ENCODE measurements at regions not wholly inside any gene's neighbourhood (a gene's known extent, or its start where the extent isn't known, plus 50 kb on each side); places are given as distances from the start of the nearest gene placed in this dataset.

DNA sequence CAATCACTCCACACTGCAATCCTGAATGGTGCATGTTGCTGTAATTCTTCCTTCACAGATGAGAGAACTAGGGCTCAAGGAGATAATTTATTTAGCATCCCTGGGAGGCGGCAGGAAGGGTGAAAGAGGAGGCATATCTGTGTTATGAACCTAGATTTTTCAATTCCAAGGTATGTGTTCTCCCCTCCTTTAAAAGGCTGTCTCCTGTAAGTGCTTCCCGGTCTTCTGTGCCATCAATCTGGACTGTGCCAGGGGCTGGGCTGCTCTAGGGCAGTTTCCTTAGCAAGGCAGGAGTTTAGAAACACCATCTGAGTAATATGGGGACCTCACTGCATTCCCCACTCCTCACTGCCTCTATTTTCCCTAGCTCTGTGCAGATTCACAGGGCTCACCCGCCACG lies 185.0 kb downstream of the RFC3 start:
- no peak for DNase-seq (ENCODE audit: low spot score)

DNA sequence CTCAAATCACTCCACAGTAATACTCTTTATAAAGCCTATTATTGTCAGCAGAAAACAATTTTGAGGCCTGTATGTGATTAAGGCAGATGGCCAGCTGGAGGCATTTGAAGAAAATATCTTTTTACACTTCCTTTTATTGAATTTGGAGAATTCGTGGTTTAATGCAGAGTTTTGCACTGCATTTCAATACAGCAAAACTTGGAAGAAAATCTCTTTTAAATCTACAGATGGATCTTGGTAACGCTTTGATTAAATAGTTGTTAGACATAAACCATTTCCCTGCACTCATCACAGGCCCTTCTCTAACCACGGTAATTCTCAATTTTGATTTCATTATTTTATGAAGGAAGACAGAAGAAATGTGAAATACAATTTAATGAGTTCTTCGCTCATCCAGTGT lies 185.7 kb downstream of the RFC3 start:
- DNase-seq (ENCODE audit: low spot score): no peak

DNA sequence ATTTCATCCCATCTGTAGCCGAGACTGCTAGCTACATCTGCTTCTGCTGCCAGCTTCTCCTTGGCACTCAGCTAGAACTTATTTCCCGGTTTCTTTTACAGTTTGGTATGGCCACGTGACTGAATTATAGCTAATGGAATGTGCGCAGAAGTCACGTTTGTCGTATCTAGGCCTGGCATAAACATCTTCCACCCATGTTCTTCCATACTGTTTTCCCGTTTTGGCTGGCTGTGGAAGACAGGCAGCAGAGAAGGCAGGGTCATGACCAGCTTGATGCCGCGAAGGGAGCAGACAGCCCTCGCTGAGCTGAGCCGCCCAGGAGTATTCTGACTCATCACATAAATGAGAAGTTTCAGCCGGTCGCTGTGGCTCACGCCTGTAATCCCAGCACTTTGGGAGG lies 186.7 kb downstream of the RFC3 start:
- DNase-seq (ENCODE audit: low spot score): no peak

DNA sequence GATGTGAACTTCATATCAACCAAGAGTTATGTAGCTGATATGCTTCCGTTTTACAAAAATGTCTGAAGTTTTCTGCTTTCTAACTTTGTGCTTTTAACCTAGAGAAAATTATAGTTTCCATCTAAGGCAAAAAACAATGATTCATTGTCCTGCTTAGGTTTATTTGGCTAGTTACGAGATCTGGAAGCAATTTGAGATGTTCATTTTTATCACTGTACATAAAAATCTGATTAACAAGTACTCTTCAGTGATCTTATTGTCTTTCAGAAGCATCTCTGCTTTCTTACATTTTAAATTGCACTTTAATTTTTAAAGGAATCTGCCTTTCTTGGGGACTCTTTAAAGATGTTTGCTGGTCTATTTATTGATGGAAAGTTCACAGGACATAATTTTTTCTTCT lies 188.1 kb downstream of the RFC3 start:
- no peak for DNase-seq (ENCODE audit: low spot score)

DNA sequence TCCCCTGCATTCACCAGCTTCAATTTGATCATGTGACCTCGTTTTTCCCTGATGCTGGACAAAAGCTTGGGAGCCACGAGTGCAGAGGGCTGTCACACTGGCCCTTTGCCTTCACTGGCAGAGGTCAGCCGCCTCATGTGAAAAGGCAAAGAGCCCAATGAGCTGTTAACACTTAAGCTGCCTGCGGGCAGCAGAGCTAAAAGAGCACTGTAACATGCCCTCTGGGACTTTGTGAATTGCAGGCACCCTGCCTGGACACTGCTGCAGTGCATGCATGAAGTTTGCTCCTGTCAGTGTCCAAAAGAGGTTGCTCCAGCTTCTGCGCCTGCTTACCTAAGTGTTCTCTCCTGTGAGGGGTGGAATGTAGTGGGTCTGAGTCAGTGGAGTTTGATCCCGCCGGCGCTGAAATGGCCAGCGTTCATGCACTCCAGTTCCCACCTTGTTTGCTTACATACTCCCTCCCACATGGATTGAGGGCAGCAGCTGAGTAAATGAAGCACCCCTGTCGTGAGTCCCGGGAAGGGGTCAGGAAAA lies 193.7 kb downstream of the RFC3 start:
- DNase-seq (ENCODE audit: low spot score): no peak

DNA sequence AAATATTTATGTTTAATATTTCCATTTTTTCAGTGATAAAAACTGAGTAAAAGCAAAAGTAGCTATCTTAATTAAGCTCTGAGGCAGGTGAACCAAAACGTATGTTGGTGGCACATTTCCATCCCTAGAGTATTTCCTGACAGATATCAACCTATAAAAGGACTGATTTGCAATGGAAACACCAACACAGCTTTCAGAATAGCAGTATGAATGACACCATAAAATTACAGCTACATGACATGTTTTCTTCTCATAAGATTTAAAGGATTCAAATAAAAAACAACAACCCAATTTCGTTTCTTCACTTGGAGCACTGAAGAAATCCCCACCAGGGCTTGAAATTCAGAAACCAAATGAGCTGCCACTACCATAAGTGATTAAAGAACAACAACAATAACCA lies 194.4 kb downstream of the RFC3 start:
- no peak for DNase-seq (ENCODE audit: low spot score)

DNA sequence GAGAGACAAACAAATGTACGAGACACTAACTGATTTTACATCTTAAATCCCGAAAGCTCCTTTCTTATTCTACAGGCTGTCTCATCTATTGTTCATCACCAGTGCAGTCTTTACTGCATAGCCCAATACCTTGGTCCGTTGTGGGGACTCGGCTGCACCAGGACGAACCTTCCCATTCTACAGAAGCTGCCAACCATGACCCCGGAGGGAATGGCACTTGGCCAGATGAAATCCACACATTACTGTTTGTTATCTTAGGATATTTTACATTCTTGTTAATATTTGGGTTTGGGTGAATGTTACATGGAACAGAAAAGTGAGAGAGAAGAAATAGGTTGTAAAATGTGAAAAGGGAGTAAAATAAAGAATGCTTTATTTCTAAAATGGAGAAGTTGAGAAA lies 195.1 kb downstream of the RFC3 start:
- DNase-seq (ENCODE audit: low spot score): no peak

DNA sequence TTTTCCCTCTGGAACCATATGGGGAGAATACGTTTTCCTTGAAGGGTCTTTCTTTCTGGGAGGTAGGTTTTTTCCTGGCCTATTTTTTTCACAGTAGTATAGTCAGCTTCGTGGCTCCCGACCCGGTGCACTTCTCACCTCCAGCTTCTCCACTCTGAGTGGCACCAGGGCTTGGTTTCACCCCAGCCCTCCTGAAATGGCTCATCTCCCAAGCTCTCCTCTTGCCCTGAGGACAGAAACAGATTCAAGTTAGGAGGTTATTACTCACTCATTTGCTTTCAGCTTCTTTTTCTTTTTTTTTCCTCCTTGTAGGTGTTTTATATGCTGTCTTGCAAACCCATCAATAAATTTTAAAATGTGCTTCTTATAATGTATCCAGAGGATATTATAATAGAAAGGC lies 199.3 kb downstream of the RFC3 start:
- DNase-seq (ENCODE audit: low spot score): no peak

DNA sequence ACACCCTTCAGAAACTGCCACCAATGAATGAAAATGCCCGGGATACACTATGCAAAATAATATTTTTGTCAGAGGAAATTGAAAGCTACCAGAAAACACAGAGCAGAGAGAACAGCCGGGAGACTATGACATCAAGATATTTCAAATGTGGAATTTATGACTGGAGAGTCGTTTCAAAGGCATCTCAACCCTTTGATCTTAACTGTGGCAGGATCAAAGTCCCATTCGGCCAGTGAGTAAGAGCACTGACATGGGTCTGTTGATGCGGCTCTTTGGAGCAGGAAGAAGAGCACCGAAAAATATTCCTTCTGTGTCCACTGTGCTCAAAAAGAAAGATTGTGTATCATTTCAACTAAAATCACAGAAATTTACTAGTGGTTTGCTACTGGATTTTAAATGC lies 201.9 kb downstream of the RFC3 start:
- no peak for DNase-seq (ENCODE audit: low spot score)

DNA sequence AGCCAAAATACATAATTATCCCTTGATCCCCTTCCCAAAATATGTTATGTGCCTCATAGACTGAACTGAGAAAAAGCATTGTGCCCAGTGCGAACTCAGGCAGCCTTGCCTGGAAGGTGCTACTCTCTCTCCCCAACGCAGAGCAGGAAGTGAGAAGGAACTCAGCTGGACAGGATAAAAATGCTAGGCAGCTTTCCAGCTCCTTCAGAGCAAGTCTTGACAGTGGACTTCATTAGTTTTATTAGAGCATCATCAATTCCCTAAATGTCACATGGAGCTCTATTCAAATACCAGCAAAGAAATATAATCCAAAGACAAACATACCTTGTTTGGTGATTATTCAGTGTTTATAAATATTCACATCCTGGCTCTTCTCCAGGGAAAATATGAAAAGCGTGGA lies 202.4 kb downstream of the RFC3 start:
- no peak for DNase-seq (ENCODE audit: low spot score)

DNA sequence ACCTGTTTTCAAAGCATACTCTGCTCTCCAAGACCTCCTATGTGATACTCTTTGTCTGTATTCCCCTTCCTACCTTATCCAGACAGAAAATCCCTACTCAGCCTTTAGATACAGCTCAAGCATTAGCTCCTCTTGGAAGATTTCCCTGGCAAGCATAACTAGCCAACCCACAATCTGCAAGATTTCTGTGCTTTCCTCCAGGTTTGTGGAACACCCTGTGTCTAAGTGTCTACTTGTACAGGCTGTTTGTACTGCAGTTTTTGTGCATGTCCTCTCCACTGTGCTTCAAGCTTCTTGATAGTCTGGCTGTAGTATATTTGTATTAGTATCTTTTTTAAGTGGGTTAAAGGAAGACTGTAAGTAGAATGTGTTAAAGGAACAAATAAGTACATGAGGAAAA lies 203.7 kb downstream of the RFC3 start:
- no peak for DNase-seq (ENCODE audit: low spot score)

DNA sequence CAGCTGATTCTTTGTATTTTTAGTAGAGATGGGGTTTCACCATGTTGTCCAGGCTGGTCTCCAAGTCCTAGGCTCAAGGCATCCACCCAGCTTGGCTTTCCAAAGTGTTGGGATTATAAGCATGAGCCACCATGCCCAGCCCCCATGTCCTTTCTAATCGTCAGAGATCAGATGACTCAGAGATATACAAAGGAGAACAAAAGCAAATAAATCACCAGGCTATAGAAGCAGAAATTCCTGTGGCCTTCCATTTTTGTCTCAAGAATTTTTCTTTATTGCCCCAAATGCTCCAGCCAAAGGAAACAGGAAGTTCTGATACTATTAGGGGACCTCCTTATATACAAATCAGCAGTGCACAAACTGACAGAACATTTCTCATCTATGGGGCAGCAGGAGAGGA lies 207.8 kb downstream of the RFC3 start:
- no peak for DNase-seq (ENCODE audit: low spot score)

DNA sequence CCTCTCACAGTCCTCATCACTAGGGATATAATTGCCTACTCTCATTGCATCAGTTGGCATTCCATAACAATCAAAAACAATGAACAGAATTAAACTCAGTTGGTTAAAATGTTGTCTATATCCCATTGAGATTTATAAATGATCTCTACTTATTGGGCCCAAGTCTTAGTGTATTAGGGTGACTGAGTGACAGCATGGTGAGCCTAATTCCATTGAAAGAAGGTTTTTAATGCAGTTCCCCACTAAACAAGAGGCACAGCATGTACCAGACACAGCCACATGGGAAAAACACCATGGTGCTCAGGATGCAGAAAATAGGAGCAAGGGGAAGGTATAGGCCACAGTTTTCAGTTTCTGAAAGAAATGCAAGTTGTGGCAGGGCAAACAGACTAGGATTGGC lies 208.4 kb downstream of the RFC3 start:
- no peak for DNase-seq (ENCODE audit: low spot score)

DNA sequence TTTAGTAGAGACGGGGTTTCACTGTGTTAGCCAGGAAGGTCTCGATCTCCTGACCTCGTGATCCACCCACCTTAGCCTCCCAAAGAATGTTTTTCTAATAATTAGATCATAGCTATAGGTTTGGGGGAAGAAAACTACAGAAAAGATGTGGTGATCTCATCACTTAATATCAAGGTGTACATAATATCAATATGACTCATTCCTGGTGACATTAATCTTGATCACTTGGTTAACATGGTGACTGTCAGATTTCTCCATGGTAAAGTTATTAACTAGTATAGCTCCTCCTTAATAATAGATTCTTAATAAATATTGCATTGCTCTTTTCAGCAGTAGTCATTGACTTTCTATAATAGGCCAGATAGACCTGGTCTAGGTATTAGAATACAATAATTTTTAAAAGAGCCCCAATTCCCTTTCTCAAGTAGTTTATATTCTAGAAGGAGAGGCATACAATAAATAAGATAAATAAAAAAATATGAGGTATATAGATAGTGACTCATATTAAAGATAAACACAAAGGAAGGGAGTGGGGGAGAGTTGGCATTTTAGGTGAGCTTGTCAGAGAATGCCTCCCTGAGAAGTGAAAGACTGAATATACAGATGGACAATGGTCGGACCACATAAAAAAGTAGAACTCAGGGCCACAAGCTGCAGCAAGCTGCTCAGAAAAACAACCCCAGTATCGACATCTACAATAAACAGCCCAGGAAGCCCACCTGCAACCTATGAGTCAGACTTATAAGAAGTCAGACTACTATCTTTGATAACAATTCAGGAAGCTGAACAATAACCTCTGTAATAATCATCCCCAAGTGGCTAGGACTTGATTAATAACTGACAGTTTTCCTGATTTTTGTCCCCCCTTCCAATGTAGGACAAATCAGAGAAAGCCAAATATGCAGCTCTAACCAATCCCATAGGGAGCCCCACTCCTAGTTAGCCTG lies 210.8 kb downstream of the RFC3 start:
- no peak for DNase-seq (ENCODE audit: low spot score)

DNA sequence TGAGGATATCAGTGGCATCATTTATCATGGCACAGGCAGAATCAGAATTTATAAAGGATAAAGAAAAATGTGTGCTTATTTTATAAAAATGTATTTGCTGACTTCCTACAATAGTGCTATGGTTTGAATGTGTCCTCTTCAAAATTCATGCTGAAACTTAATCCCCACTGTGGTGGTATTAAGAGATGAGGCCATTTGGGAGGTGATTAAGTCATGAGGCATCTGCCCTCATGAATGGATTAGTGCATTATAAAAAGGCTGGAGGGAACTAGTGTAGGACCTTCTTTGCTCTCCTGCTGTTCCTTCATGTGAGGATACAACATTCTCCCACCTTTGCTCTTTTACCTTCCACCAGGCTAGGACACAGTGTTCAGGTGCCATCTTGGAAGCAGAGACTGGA lies 212.8 kb downstream of the RFC3 start:
- DNase-seq (ENCODE audit: low spot score): no peak

DNA sequence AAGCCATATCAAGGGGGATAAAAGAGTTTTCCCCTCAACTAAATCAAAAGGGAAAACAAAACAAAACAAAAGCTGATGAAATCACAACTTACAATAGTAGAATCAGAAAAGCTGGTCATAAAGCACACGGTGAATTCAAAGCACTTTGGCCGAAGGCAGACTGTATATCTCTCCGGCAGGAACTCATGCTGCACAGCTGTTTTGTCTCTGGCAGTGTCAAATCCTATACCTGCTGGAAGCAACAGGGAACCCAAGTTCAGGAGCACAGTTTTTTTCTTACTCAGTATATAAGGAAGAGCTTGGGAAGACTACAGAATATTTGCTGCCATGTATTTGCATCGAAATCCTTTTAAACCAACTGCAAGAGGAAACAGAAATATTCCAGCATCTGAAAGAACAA lies 213.7 kb downstream of the RFC3 start:
- DNase-seq (ENCODE audit: low spot score): no peak

DNA sequence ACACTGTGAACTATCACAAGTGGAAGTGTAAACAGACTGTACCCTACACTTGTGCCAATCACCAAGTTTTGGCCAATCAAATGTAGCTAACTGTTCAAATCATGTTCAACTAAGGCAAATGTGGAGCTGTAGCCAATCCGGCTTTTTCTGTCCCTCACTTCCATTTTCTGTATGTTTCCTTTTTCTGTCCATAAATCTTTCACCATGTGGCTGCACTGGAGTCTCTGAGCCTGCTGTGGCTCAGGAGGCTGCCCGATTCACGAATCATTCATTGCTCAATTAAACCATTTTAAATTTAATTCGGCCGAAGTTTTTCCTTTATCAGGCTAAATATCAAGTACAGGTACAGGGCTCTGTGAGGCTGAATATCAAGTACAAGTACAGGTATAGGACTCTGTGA lies 216.5 kb downstream of the RFC3 start:
- no peak for DNase-seq (ENCODE audit: low spot score)

DNA sequence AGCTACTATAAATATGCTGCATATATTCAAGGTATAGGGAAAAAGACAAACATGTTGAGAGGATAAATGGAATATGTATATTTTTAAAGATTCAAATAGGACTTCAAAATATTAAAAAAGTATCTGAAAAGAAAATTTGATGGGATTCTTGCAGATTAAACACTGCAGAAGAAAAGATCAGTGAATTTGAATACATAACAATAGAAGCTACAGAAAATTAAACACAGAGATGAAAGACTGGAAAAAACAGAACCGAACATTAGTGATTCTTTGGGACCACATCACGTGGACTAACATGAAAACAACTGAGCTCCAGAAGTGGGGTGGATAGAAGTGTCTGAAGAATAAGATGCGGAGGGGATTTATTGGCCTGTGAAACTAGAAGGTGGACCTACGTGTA lies 217.2 kb downstream of the RFC3 start:
- no peak for DNase-seq (ENCODE audit: low spot score)

DNA sequence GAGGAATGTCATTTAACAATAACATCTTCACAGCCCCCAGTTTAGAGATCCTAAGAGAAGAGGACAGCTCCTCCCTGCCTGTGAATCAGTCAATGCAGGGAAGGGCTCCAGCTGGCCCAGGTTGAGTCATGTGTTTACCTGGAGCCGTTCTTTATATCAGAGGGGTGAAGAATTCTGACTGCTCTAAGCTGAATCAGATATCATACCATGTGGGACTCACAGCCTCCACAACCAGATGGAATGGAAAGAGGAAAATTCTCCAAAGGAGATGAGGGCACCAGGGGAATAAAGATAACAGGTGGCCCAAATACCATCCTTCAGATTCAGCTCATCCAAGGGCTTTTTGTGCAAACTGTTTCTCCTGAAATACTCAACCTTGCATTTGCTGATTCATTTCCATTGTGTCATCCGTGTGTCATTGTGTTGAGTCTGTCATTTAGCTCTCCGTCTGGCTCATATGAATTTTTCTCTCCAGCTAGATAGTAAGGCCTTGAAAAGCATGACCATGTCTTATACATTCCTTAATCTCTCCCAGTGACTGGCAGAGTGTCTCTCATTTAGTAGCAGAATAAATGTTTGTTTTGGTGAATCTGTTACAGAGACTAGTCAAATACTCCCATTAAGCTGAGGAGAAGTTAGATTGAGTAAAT lies 217.9 kb downstream of the RFC3 start:
- DNase-seq (ENCODE audit: low spot score): no peak

DNA sequence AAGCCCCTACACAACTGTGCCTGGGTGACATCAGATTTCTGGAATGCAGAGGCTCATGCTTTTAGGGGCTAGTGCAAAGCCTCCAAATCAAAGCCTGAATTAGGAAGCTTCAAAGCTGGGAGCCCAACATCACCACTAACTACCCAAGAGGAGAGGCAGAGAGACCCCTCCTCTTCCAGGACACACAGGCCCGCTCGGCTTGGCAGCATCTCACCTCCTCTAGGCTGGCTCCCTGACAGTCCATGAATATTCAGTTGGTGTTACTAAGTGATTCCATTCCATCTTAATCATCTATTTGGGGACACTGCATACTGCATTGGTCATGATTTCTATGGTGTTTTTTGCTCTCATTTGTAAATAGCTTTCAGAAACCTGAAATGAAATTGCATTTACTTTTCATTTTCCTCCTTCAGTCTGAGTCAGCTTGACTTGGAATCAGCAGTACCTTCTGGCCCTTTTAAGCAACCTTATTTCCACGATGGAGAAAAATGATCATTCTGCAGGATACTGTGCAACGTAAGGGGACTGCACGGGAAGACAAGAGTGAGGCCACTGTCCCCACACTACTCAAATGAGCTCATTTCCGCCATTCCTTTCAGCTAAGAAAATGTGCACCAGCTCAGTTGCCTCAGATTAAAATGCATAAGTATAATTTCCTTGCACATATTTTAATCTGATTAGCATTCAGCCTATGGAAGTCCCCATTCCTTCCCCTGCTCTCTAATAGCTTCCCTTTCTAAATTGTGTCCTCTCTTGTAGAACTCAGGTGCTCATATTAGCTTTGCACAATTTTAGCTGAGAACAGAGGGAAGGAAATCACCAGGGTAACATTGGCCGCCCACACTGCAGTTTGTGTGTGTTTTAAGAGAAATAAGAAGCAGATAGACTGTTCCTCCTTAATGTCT lies 219.9 kb downstream of the RFC3 start:
- no peak for DNase-seq (ENCODE audit: low spot score)

DNA sequence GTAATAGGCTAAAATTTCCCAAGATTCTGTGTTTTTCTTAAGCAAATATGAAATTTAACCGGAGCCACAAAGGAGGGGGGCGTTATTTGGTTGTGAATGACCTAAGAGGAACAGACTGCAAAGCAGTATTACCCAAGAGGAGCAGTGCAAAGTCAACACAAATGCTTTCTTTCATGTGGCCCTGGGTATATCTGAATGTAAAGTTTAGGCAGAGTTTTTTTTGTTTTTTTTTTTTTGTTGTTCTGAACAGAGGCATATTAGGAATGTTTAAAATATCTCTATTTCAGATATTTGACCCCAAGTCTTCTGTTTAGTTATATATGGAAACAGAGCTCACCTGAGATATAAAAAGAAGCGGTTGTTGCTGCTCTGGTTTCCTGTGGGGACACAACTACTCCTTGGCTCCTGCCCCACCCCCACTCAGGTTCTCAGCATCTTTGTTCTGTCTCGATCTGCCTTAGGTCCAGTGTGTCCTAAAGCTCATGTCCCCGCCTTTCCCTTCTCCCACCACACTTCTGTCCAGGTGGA lies 220.7 kb downstream of the RFC3 start:
- no peak for DNase-seq (ENCODE audit: low spot score)

DNA sequence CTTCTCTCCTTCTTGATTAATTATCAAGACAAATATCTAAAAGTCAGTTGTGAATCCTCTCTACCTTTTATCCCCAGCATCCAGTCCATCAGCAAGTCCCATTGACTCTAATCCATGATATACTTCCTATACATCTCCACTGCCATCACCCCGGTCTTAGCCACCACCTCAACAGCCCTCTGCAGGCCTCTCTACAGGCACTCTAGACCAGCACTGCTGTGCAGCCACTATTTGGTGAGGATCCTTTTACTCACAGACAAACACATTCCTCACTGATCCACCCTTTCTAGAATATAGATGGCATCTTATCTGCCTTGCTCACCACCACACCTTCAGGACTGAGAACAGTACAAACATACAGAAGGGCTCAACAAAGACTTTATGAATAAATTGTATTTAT lies 221.7 kb downstream of the RFC3 start:
- no peak for DNase-seq (ENCODE audit: low spot score)

Measured in CD4-positive, alpha-beta T cell treated with Interleukin-15 for 4 hours (primary cell).